GM12878 (cell line): ENCODE measurements at regions not wholly inside any gene's neighbourhood (a gene's known extent, or its start where the extent isn't known, plus 50 kb on each side); places are given as distances from the start of the nearest gene placed in this dataset.

Experiments
- ATAC-seq: fragments of 200-7000 bp; cut with Tn5 transposase; 3 replicates; pipeline ENCODE4 v1.9.1; 2020; ENCODE audit warnings: mild to moderate bottlenecking, moderate library complexity
- BruUV-seq: library from RNA; stranded (reverse); fragments of 400-500 nt; replicated peaks from 2 replicates; lab custom pipeline; 2021; lab: Mats Ljungman, UMichigan
- CTCF ChIA-PET: fragments of 300-600 bp; sonication (Branson Sonifier 250); formaldehyde crosslinking; extraction: SDS; loops from one replicate; lab custom pipeline; 2021; ENCODE audit warnings: inconsistent platforms; lab: Yijun Ruan, JAX
- POLR2A ChIA-PET: fragments of 350-600 bp; formaldehyde crosslinking; extraction: SDS; loops from one replicate; lab custom pipeline; 2021; ENCODE audit warnings: inconsistent platforms; lab: Charles Lee
- RAD21 ChIA-PET: fragments of 300-600 bp; sonication (Branson Sonifier 250); formaldehyde crosslinking; loops from one replicate; lab custom pipeline; 2023; ENCODE audit warnings: antibody characterized with exemption; ENCODE audit not compliant: unreplicated experiment; lab: Charles Lee
- SMC1A ChIA-PET: fragments of 300-600 bp; sonication (Branson Sonifier 250); formaldehyde crosslinking; loops from one replicate; lab custom pipeline; 2023; ENCODE audit not compliant: unreplicated experiment, uncharacterized antibody; lab: Charles Lee
- DNase-seq: peaks from one replicate; pipeline ENCODE4 v3.0.0-alpha.2; 2011; ENCODE audit warnings: low read depth, low spot score
- FAIRE-seq: peaks from 3 replicates; lab custom pipeline; 2011; peaks lifted over from hg19 to GRCh38; lab: Jason Lieb, UNC
- H2AFZ ChIP-seq: 2 replicates; pipeline ENCODE4 v1.6.0; 2011; ENCODE audit warnings: low read depth, low read length, control low read depth; ENCODE audit not compliant: control insufficient read depth
- H3K27ac ChIP-seq: 2 replicates; pipeline ENCODE4 v1.5.1; 2011; ENCODE audit warnings: control low read depth; ENCODE audit not compliant: control insufficient read depth, insufficient read depth
- H3K27me3 ChIP-seq, 2 experiments: replicated peaks in 1 of 2; 2 replicates each; pipeline versions ENCODE4 v1.6.0 to v1.6.1; 2011; ENCODE audit warnings: low read length in 1 of 2; ENCODE audit not compliant: control insufficient read depth in 2 of 2, insufficient read depth in 2 of 2
- H3K36me3 ChIP-seq, 2 experiments: 2 replicates each; pipeline ENCODE4 v1.5.1; 2011; ENCODE audit warnings: low read length in 1 of 2; ENCODE audit not compliant: control insufficient read depth in 2 of 2, insufficient read depth in 2 of 2
- H3K4me1 ChIP-seq: 2 replicates; pipeline ENCODE4 v1.6.1; 2011; ENCODE audit warnings: mild to moderate bottlenecking, low read length, moderate library complexity, mixed read lengths; ENCODE audit not compliant: control insufficient read depth, insufficient read depth
- H3K4me2 ChIP-seq: 2 replicates; pipeline ENCODE4 v1.6.0; 2011; ENCODE audit warnings: control low read depth; ENCODE audit not compliant: control insufficient read depth, insufficient read depth
- H3K4me3 ChIP-seq: fragments of 200-600 bp; sonication (generic); 2 replicates; pipeline ENCODE4 v1.5.1; 2016
- H3K79me2 ChIP-seq: 2 replicates; pipeline ENCODE4 v1.6.0; 2011; ENCODE audit warnings: low read length; ENCODE audit not compliant: control insufficient read depth, insufficient read depth
- H3K9ac ChIP-seq: 2 replicates; pipeline ENCODE4 v1.8.0; 2011; ENCODE audit warnings: low read length, control low read depth, mixed read lengths; ENCODE audit not compliant: control insufficient read depth, insufficient read depth
- H3K9me3 ChIP-seq: replicated peaks from 3 replicates; pipeline ENCODE4 v1.5.1; 2011; ENCODE audit warnings: mild to moderate bottlenecking, low read length; ENCODE audit not compliant: control insufficient read depth, insufficient read depth
- H4K20me1 ChIP-seq: 2 replicates; pipeline ENCODE4 v1.6.0; 2011; ENCODE audit not compliant: control insufficient read depth, insufficient read depth
- CBFB ChIP-seq: IDR thresholded peaks from 2 replicates; pipeline ENCODE4 v1.6.1; 2016; ENCODE audit warnings: antibody characterized with exemption, low read depth
- CHD1 ChIP-seq: IDR thresholded peaks from 2 replicates; pipeline ENCODE4 v1.6.1; 2012; ENCODE audit warnings: low read depth, low read length, improper control_type of control experiment
- EED ChIP-seq: sonication (generic); IDR thresholded peaks from 2 replicates; pipeline ENCODE4 v1.6.1; 2016; ENCODE audit warnings: antibody characterized with exemption, low read depth
- FOXM1 ChIP-seq: IDR thresholded peaks from 2 replicates; pipeline ENCODE4 v1.6.1; 2012; ENCODE audit warnings: low read depth, mild to moderate bottlenecking, inconsistent platforms, low read length, moderate library complexity
- IRF3 ChIP-seq: fragments of 450-650 bp; IDR thresholded peaks from 2 replicates; pipeline ENCODE4 v1.6.1; 2014; ENCODE audit warnings: mild to moderate bottlenecking
- JUND ChIP-seq: IDR thresholded peaks from 2 replicates; pipeline ENCODE4 v1.6.1; 2012; ENCODE audit warnings: low read depth, mild to moderate bottlenecking, low read length, improper control_type of control experiment, moderate library complexity
- KLF5 ChIP-seq: fragments of 450-650 bp; IDR thresholded peaks from 2 replicates; pipeline ENCODE4 v1.6.1; 2014; ENCODE audit warnings: mild to moderate bottlenecking; ENCODE audit not compliant: partially characterized antibody
- MTA2 ChIP-seq: fragments of 450-650 bp; IDR thresholded peaks from 2 replicates; pipeline ENCODE4 v1.6.1; 2016; ENCODE audit warnings: low read depth, mild to moderate bottlenecking, moderate library complexity
- MXI1 ChIP-seq: fragments of 150-350 bp; IDR thresholded peaks from 2 replicates; pipeline ENCODE4 v1.6.1; 2011; ENCODE audit warnings: low read depth, mild to moderate bottlenecking, inconsistent platforms, low read length, improper control_type of control experiment
- MYB ChIP-seq: fragments of 150-350 bp; IDR thresholded peaks from 2 replicates; pipeline ENCODE4 v1.6.1; 2014; ENCODE audit warnings: mild to moderate bottlenecking, low read depth, low read length, borderline replicate concordance
- NFIC ChIP-seq: IDR thresholded peaks from 2 replicates; pipeline ENCODE4 v1.6.1; 2012; ENCODE audit warnings: low read depth, mild to moderate bottlenecking, inconsistent platforms, low read length, moderate library complexity
- NRF1 ChIP-seq: conservative IDR thresholded peaks from 2 replicates; pipeline ENCODE4 v1.6.1; 2011; ENCODE audit warnings: mild to moderate bottlenecking, low read depth, low read length, improper control_type of control experiment
- PAX8 ChIP-seq: fragments of 450-650 bp; IDR thresholded peaks from 2 replicates; pipeline ENCODE4 v1.6.1; 2017; ENCODE audit warnings: mild to moderate bottlenecking, moderate library complexity
- PML ChIP-seq: IDR thresholded peaks from 2 replicates; pipeline ENCODE4 v1.6.1; 2012; ENCODE audit warnings: low read length, inconsistent platforms
- SKIL ChIP-seq: fragments of 450-650 bp; IDR thresholded peaks from 2 replicates; pipeline ENCODE4 v1.6.1; 2017; ENCODE audit warnings: mild to moderate bottlenecking, low read depth, inconsistent platforms; ENCODE audit not compliant: poor library complexity, severe bottlenecking
- SMAD1 ChIP-seq: fragments of 450-650 bp; IDR thresholded peaks from 2 replicates; pipeline ENCODE4 v1.6.1; 2018; ENCODE audit warnings: mild to moderate bottlenecking, low read depth; ENCODE audit not compliant: partially characterized antibody
- TCF3 ChIP-seq: IDR thresholded peaks from 2 replicates; pipeline ENCODE4 v1.6.1; 2012; ENCODE audit warnings: low read depth, mild to moderate bottlenecking, low read length, borderline replicate concordance; ENCODE audit not compliant: insufficient read depth
- TCF7 ChIP-seq: IDR thresholded peaks from 2 replicates; pipeline ENCODE4 v1.6.1; 2014; ENCODE audit warnings: antibody characterized with exemption, borderline replicate concordance
- WGBS: methylation state at CpG from one replicate; pipeline ENCODE4 v1.1.6; 2016; ENCODE audit warnings: low lambda C conversion rate; ENCODE audit not compliant: insufficient replicate concordance, insufficient coverage; ENCODE audit errors: missing lambda C conversion rate; 5-methylcytosine and 5-hydroxymethylcytosine counted together
- in situ Hi-C: fragments of 300-500 bp; cut with MboI; formaldehyde crosslinking; loops from 9 replicates; pipeline ENCODE4 v1.14.3; 2018; ENCODE audit warnings: mixed read lengths
- intact Hi-C: fragments of 100-400 bp; cut with micrococcal nuclease; formaldehyde crosslinking; loops from one replicate; pipeline ENCODE4 v1.14.2; 2022; ENCODE audit not compliant: unreplicated experiment

- in situ Hi-C loops: no loop called here
- intact Hi-C loops: no loop called here
- no peak overlapping the region for H3K9ac ChIP-seq
These were observed 660.9 kb upstream of the LINC00305 start for GRCh38 chr18:64809801-64810200.

GRCh38 chr18:64807560-64807959, 658.7 kb upstream of the LINC00305 start:
- Histone ChIP-seq H3K9ac (no peak overlapping the region), H4K20me1 (no peaks in the 10 kb centered on the region), H3K4me2 (no peak overlapping the region), H2AFZ (no peak overlapping the region), H3K9me3 (no peaks in the 10 kb centered on the region), H3K79me2 (no peaks in the 10 kb centered on the region), H3K4me1 (no peaks in the 10 kb centered on the region), H3K36me3 (no peaks in the 10 kb centered on the region), H3K27me3 (no peaks in the 10 kb centered on the region), H3K27ac (no peak overlapping the region), H3K4me3 (no peak overlapping the region)
- FAIRE-seq (no peak), DNase-seq (no peak), ATAC-seq (no peak)
- CTCF ChIA-PET: no interaction called here
- RAD21 ChIA-PET: no interaction called here
- intact Hi-C loops: no loop called here
- 54% methylated on average over 5 of the region's 5 CpGs for WGBS
- no peak for TF ChIP-seq CBFB
- TF ChIP-seq KLF5: no peak
- TF ChIP-seq CHD1: no peak
- TF ChIP-seq FOXM1: no peak
- TF ChIP-seq JUND: no peak
- TF ChIP-seq NFIC: no peak
- TF ChIP-seq SKIL: no peak
- TF ChIP-seq NRF1: no peak
- TF ChIP-seq IRF3: no peak
- no peak for TF ChIP-seq MYB
- TF ChIP-seq MTA2: no peak
- TF ChIP-seq MXI1: no peak
- no peak for TF ChIP-seq SMAD1
- BruUV-seq: no TSS peak
- in situ Hi-C loops: no loop called here
- POLR2A ChIA-PET: no interaction called here
- SMC1A ChIA-PET: no interaction called here

More at GRCh38 chr18:64809801-64810200, 660.9 kb upstream of the LINC00305 start:
- no peak overlapping the region for H3K4me2 ChIP-seq
- no peaks in the 10 kb centered on the region for H3K27me3 ChIP-seq
- SMC1A ChIA-PET: interaction anchor here (0.6 to 0.7 kb wide), 2 partner anchors 78 to 210 kb away, joined by 3 to 4 read pairs; no protein-coding TSS in a partner anchor
- H3K79me2 ChIP-seq: no peaks in the 10 kb centered on the region
- H2AFZ ChIP-seq: no peak overlapping the region
- BruUV-seq: no TSS peak
- H3K4me1 ChIP-seq: no peaks in the 10 kb centered on the region
- H3K9me3 ChIP-seq: no peaks in the 10 kb centered on the region
- H4K20me1 ChIP-seq: no peaks in the 10 kb centered on the region
- RAD21 ChIA-PET: no interaction called here
- H3K36me3 ChIP-seq: no peaks in the 10 kb centered on the region
- POLR2A ChIA-PET: no interaction called here
- no peak for FAIRE-seq
- no peak for DNase-seq
- 2% methylated on average over 5 of the region's 5 CpGs for WGBS
- no peak overlapping the region for H3K4me3 ChIP-seq
- TF ChIP-seq PML (no peak), TCF3 (no peak), PAX8 (no peak), EED (no peak), TCF7 (no peak)
- H3K27ac ChIP-seq: no peak overlapping the region
- CTCF ChIA-PET: no interaction called here
- no peak for ATAC-seq
